HL-60 (cell line): ENCODE measurements at regions not wholly inside any gene's neighbourhood (a gene's known extent, or its start where the extent isn't known, plus 50 kb on each side); places are given as distances from the start of the nearest gene placed in this dataset.

ENCODE experiments used
- POLR2AphosphoS5 ChIP-seq: IDR thresholded peaks from 2 replicates; pipeline ENCODE4 v1.6.1; 2012; ENCODE audit warnings: low read depth
- TF ChIP-seq, protein P1 (sequence below): IDR thresholded peaks from one replicate; pipeline ENCODE4 v1.5.1; 2011; ENCODE audit warnings: low read length, control low read depth, inconsistent platforms; ENCODE audit not compliant: insufficient read depth

DNA sequence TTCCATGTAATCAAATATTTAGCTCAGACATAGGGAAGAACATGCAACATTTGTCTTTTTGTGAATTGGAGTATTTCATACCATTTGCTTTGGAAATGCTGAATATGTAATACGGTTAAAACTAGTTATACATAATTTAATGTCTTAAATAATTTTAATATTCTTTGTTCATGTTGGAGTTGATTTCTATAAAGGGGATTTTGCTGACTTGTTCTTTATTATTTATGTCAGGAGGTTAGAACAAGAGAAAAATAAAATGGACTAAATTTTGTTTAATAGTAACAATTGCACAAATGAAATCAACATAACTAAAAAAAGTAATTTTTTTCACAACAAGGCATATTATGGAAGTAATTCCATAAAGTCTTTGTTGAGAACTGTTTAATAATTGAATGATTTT, 170.0 kb upstream of the CDH18 start:
- TF ChIP-seq, protein P1, sequence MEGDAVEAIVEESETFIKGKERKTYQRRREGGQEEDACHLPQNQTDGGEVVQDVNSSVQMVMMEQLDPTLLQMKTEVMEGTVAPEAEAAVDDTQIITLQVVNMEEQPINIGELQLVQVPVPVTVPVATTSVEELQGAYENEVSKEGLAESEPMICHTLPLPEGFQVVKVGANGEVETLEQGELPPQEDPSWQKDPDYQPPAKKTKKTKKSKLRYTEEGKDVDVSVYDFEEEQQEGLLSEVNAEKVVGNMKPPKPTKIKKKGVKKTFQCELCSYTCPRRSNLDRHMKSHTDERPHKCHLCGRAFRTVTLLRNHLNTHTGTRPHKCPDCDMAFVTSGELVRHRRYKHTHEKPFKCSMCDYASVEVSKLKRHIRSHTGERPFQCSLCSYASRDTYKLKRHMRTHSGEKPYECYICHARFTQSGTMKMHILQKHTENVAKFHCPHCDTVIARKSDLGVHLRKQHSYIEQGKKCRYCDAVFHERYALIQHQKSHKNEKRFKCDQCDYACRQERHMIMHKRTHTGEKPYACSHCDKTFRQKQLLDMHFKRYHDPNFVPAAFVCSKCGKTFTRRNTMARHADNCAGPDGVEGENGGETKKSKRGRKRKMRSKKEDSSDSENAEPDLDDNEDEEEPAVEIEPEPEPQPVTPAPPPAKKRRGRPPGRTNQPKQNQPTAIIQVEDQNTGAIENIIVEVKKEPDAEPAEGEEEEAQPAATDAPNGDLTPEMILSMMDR = no peak
- no peak for TF ChIP-seq POLR2AphosphoS5
